HEK293 (cell line): ENCODE measurements at regions not wholly inside any gene's neighbourhood (a gene's known extent, or its start where the extent isn't known, plus 50 kb on each side); places are given as distances from the start of the nearest gene placed in this dataset.

Experiments
- CTCF ChIA-PET: fragments of 350-600 bp; formaldehyde crosslinking; extraction: SDS; loops from one replicate; lab custom pipeline; 2021; ENCODE audit warnings: antibody characterized with exemption; lab: Yijun Ruan, JAX
- POLR2A ChIA-PET: fragments of 300-600 bp; formaldehyde crosslinking; extraction: SDS; loops from one replicate; lab custom pipeline; 2020; ENCODE audit warnings: antibody characterized with exemption, inconsistent platforms; lab: Yijun Ruan, JAX
- H3K27ac ChIP-seq: fragments of 200-500 bp; sonication (Bioruptor generic); 2 replicates; pipeline ENCODE4 v1.5.1; 2014; ENCODE audit warnings: low read depth, low read length, control low read depth, inconsistent platforms; ENCODE audit errors: extremely low read depth
- H3K36me3 ChIP-seq, 2 experiments: fragments of 200-500 bp in 1 of 2; sonication (Bioruptor generic) in 1 of 2; 1 replicate in 1 of 2; 2 replicates in 1 of 2; pipeline ENCODE4 v1.5.1; 2014 to 2017; ENCODE audit warnings: inconsistent platforms in 2 of 2, low read length in 2 of 2; ENCODE audit not compliant: control insufficient read depth in 2 of 2, insufficient read depth in 1 of 2
- H3K4me1 ChIP-seq: fragments of 200-500 bp; sonication (Bioruptor generic); 2 replicates; pipeline ENCODE4 v1.5.1; 2014; ENCODE audit warnings: mild to moderate bottlenecking, low read length, inconsistent platforms; ENCODE audit not compliant: control insufficient read depth, insufficient read depth
- H3K4me3 ChIP-seq: 2 replicates; pipeline ENCODE4 v1.5.1; 2011; ENCODE audit warnings: low read depth, mild to moderate bottlenecking, control low read depth, low read length, moderate library complexity
- H3K9me3 ChIP-seq: fragments of 200-500 bp; sonication (Bioruptor generic); 2 replicates; pipeline ENCODE4 v1.5.1; 2014; ENCODE audit warnings: low read depth, low read length, inconsistent platforms; ENCODE audit not compliant: control insufficient read depth, insufficient read depth
- HOXA7 ChIP-seq: sonication (generic); formaldehyde crosslinking; IDR thresholded peaks from 2 replicates; pipeline ENCODE4 v1.8.1; 2022; ENCODE audit warnings: missing genetic modification reagents, borderline replicate concordance
- INSM2 ChIP-seq: fragments of 450-650 bp; formaldehyde crosslinking; IDR thresholded peaks from 2 replicates; pipeline ENCODE4 v1.5.1; 2016; ENCODE audit warnings: missing biosample characterization, missing genetic modification characterization
- OVOL3 ChIP-seq: fragments of 450-650 bp; formaldehyde crosslinking; IDR thresholded peaks from 2 replicates; pipeline ENCODE4 v1.5.1; 2016; ENCODE audit warnings: missing biosample characterization, missing genetic modification characterization
- REPIN1 ChIP-seq: fragments of 450-650 bp; formaldehyde crosslinking; IDR thresholded peaks from 2 replicates; pipeline ENCODE4 v1.5.1; 2017; ENCODE audit warnings: missing biosample characterization, missing genetic modification characterization, low read depth
- ZBTB11 ChIP-seq: fragments of 450-650 bp; formaldehyde crosslinking; conservative IDR thresholded peaks from 2 replicates; pipeline ENCODE4 v1.5.1; 2016; ENCODE audit warnings: low read depth, missing biosample characterization, missing genetic modification characterization
- ZBTB21 ChIP-seq: fragments of 450-650 bp; formaldehyde crosslinking; IDR thresholded peaks from 2 replicates; pipeline ENCODE4 v1.5.1; 2017; ENCODE audit warnings: missing biosample characterization, missing genetic modification characterization
- ZNF16 ChIP-seq: fragments of 450-650 bp; formaldehyde crosslinking; IDR thresholded peaks from 2 replicates; pipeline ENCODE4 v1.5.1; 2016; ENCODE audit warnings: low read depth, missing biosample characterization, missing genetic modification characterization
- ZNF280C ChIP-seq: fragments of 450-650 bp; formaldehyde crosslinking; IDR thresholded peaks from 2 replicates; pipeline ENCODE4 v1.5.1; 2016; ENCODE audit warnings: missing biosample characterization, missing genetic modification characterization
- ZNF311 ChIP-seq: fragments of 450-650 bp; formaldehyde crosslinking; IDR thresholded peaks from 2 replicates; pipeline ENCODE4 v1.5.1; 2017; ENCODE audit warnings: missing biosample characterization, missing genetic modification characterization, borderline replicate concordance
- ZNF404 ChIP-seq: fragments of 450-650 bp; formaldehyde crosslinking; IDR thresholded peaks from 2 replicates; pipeline ENCODE4 v1.5.1; 2017; ENCODE audit warnings: missing biosample characterization, missing genetic modification characterization
- ZNF514 ChIP-seq: fragments of 450-650 bp; formaldehyde crosslinking; IDR thresholded peaks from 2 replicates; pipeline ENCODE4 v1.5.1; 2016; ENCODE audit warnings: missing biosample characterization, missing genetic modification characterization
- ZNF558 ChIP-seq: fragments of 450-650 bp; formaldehyde crosslinking; IDR thresholded peaks from 2 replicates; pipeline ENCODE4 v1.5.1; 2016; ENCODE audit warnings: missing biosample characterization, missing genetic modification characterization
- ZNF571 ChIP-seq: fragments of 450-650 bp; formaldehyde crosslinking; IDR thresholded peaks from 2 replicates; pipeline ENCODE4 v1.5.0; 2017; ENCODE audit warnings: missing biosample characterization, missing genetic modification characterization
- ZNF645 ChIP-seq: fragments of 450-650 bp; formaldehyde crosslinking; IDR thresholded peaks from 2 replicates; pipeline ENCODE4; 2016; ENCODE audit warnings: missing biosample characterization, missing genetic modification characterization
- ZNF692 ChIP-seq: fragments of 450-650 bp; formaldehyde crosslinking; IDR thresholded peaks from 2 replicates; pipeline ENCODE4 v1.5.1; 2016; ENCODE audit warnings: missing biosample characterization, missing genetic modification characterization
- ZNF776 ChIP-seq: fragments of 450-650 bp; formaldehyde crosslinking; IDR thresholded peaks from 2 replicates; pipeline ENCODE4 v1.5.0; 2017; ENCODE audit warnings: missing biosample characterization, missing genetic modification characterization, borderline replicate concordance

GRCh38 chr7:97293031-97293430 is 175.5 kb downstream of the SDHAF3 start (continued):
- TF ChIP-seq ZBTB11 (tag by site-specific recombination) (no peak), ZNF404 (tag by site-specific recombination) (no peak), ZNF16 (no peak), ZNF280C (no peak), ZNF311 (tag by site-specific recombination) (no peak), ZNF514 (tag by site-specific recombination) (no peak)

- Histone ChIP-seq H3K4me1 (no peaks in the 10 kb centered on the region), H3K4me3 (no peak overlapping the region), H3K27ac (no peak overlapping the region), H3K36me3 (no peaks in the 10 kb centered on the region), H3K9me3 (no peaks in the 10 kb centered on the region)
- TF ChIP-seq REPIN1 (tag by site-specific recombination), result no peak
- TF ChIP-seq ZNF692 (tag by site-specific recombination), result no peak
- TF ChIP-seq ZBTB11 (tag by site-specific recombination), result no peak
- TF ChIP-seq ZNF571 (tag by site-specific recombination), result no peak
- no peak for TF ChIP-seq ZNF311 (tag by site-specific recombination)
- no peak for TF ChIP-seq HOXA7 (CRISPR knock-in tag)
- no peak for TF ChIP-seq ZNF645 (tag by site-specific recombination)
- no peak for TF ChIP-seq ZNF776
- no peak for TF ChIP-seq OVOL3
- TF ChIP-seq ZNF558 (tag by site-specific recombination), result no peak
- TF ChIP-seq INSM2 (tag by site-specific recombination), result no peak
- no peak for TF ChIP-seq ZBTB21
- POLR2A ChIA-PET, result no interaction called here
- CTCF ChIA-PET, result no interaction called here
Measured at GRCh38 chr7:97298561-97298960, 181.1 kb downstream of the SDHAF3 start.
